ENCODE measurements at regions not wholly inside any gene's neighbourhood (a gene's known extent, or its start where the extent isn't known, plus 50 kb on each side); places are given as distances from the start of the nearest gene placed in this dataset.

- no peak for ATAC-seq
- no peak for TF ChIP-seq POU6F1 (CRISPR knock-in tag; IDR thresholded peaks at IDR 0.05; ENCODE audit: borderline replicate concordance, low read depth)
- TF ChIP-seq ZNF70 (CRISPR knock-in tag; IDR thresholded peaks at IDR 0.05), result no peak
- TF ChIP-seq ZFP3 (CRISPR knock-in tag; IDR thresholded peaks at IDR 0.05), result no peak
- no peak for TF ChIP-seq BACH2 (CRISPR knock-in tag; IDR thresholded peaks at IDR 0.05; ENCODE audit: borderline replicate concordance)
- no peak for TF ChIP-seq ZC3H10 (CRISPR knock-in tag; IDR thresholded peaks at IDR 0.05)
- TF ChIP-seq RARB (CRISPR knock-in tag; IDR thresholded peaks at IDR 0.05), result no peak
- TF ChIP-seq OSR1 (CRISPR knock-in tag; IDR thresholded peaks at IDR 0.05), result no peak
- no peak for TF ChIP-seq PATZ1 (CRISPR knock-in tag; IDR thresholded peaks at IDR 0.05; ENCODE audit: borderline replicate concordance)
- TF ChIP-seq TCF4 (CRISPR knock-in tag; IDR thresholded peaks at IDR 0.05; ENCODE audit: borderline replicate concordance), result no peak
- no peak for TF ChIP-seq CREB5 (CRISPR knock-in tag; IDR thresholded peaks at IDR 0.05; ENCODE audit: low read depth)
- TF ChIP-seq ARNTL (CRISPR knock-in tag; IDR thresholded peaks at IDR 0.05; ENCODE audit: borderline replicate concordance, low read depth), result no peak
- TF ChIP-seq SNAI2 (CRISPR knock-in tag; IDR thresholded peaks at IDR 0.05), result no peak
- no peak for TF ChIP-seq TOX (CRISPR knock-in tag; IDR thresholded peaks at IDR 0.05; ENCODE audit: borderline replicate concordance)
- no peak for TF ChIP-seq CSDC2 (CRISPR knock-in tag; IDR thresholded peaks at IDR 0.05)
- no peak for TF ChIP-seq ZNF8 (CRISPR knock-in tag; IDR thresholded peaks at IDR 0.05)
These were observed 139.4 kb upstream of the CXorf66 start for GRCh38 chrX:140104760-140105159.

GRCh38 chrX:140099221-140099620 lies 133.9 kb upstream of the CXorf66 start:
- no peak for ATAC-seq
- TF ChIP-seq TOX (CRISPR knock-in tag; IDR thresholded peaks at IDR 0.05; ENCODE audit: borderline replicate concordance) (no peak), RARB (CRISPR knock-in tag; IDR thresholded peaks at IDR 0.05) (no peak), ZC3H10 (CRISPR knock-in tag; IDR thresholded peaks at IDR 0.05) (no peak), ESRRG (CRISPR knock-in tag; IDR thresholded peaks at IDR 0.05) (no peak), CREB5 (CRISPR knock-in tag; IDR thresholded peaks at IDR 0.05; ENCODE audit: low read depth) (no peak), ZNF8 (CRISPR knock-in tag; IDR thresholded peaks at IDR 0.05) (no peak), ARNTL (CRISPR knock-in tag; IDR thresholded peaks at IDR 0.05; ENCODE audit: borderline replicate concordance, low read depth) (no peak), CSRNP3 (CRISPR knock-in tag; IDR thresholded peaks at IDR 0.05) (no peak), TCF4 (CRISPR knock-in tag; IDR thresholded peaks at IDR 0.05; ENCODE audit: borderline replicate concordance) (no peak), TSHZ2 (CRISPR knock-in tag; IDR thresholded peaks at IDR 0.05) (no peak), POU6F1 (CRISPR knock-in tag; IDR thresholded peaks at IDR 0.05; ENCODE audit: borderline replicate concordance, low read depth) (no peak), ZNF70 (CRISPR knock-in tag; IDR thresholded peaks at IDR 0.05) (no peak), ZNF565 (CRISPR knock-in tag; conservative IDR thresholded peaks at IDR 0.05; ENCODE audit: low read depth) (no peak), ZFP3 (CRISPR knock-in tag; IDR thresholded peaks at IDR 0.05) (no peak), OSR1 (CRISPR knock-in tag; IDR thresholded peaks at IDR 0.05) (no peak)
